ENCODE measurements at regions not wholly inside any gene's neighbourhood (a gene's known extent, or its start where the extent isn't known, plus 50 kb on each side); places are given as distances from the start of the nearest gene placed in this dataset.

DNA sequence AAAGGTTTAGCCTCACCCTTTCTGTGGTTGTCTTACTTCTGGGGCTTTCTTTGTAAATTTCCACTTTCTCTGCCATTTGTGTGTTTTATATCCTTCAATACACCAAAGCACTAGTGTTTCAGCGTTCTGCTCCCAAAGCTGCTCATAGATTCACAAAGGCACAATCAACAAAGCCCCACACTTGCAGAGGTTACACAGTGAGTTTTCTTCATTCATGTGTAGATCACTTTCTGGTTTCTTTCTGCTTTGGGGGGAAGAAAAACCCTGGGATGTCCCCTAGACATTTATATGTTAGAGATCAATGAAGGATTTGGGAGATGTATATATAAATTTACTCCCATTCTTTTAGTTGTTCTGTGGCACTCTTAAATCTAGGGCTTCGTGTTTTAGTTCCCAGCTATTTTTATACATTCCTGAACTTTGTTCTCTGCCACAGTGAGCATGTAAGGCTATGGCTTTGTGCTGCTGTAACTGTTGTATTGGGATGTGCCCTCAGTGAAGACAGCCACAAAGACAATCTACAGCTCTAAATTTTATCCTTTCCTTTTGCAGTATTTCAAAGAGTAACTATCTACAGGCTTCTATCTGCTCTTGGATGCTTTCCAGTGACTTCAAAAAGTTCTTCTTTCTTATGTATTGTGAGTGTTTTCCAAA is 636.5 kb downstream of the ZBBX start:
- Histone ChIP-seq H3K27me3 (no peaks in the 10 kb centered on the region), H3K9me3 (no peaks in the 10 kb centered on the region), H3K27ac (replicated peaks in 1 of 4) (no peak overlapping the region), H3K4me1 (no peaks in the 10 kb centered on the region), H3K4me3 (no peak overlapping the region), H3K36me3 (no peaks in the 10 kb centered on the region)
- 38% methylated on average over 2 of the region's 2 CpGs for WGBS
- no peak for DNase-seq (ENCODE audit: extremely low spot score)
- intact Hi-C loops (cut with DNase I), result no loop called here
- TF ChIP-seq POLR2AphosphoS5 (IDR thresholded peaks at IDR 0.05) (no peak), EP300 (IDR thresholded peaks at IDR 0.05) (no peak), POLR2A (IDR thresholded peaks at IDR 0.05; ENCODE audit: low read depth) (no peak)
- TF ChIP-seq, protein P1, sequence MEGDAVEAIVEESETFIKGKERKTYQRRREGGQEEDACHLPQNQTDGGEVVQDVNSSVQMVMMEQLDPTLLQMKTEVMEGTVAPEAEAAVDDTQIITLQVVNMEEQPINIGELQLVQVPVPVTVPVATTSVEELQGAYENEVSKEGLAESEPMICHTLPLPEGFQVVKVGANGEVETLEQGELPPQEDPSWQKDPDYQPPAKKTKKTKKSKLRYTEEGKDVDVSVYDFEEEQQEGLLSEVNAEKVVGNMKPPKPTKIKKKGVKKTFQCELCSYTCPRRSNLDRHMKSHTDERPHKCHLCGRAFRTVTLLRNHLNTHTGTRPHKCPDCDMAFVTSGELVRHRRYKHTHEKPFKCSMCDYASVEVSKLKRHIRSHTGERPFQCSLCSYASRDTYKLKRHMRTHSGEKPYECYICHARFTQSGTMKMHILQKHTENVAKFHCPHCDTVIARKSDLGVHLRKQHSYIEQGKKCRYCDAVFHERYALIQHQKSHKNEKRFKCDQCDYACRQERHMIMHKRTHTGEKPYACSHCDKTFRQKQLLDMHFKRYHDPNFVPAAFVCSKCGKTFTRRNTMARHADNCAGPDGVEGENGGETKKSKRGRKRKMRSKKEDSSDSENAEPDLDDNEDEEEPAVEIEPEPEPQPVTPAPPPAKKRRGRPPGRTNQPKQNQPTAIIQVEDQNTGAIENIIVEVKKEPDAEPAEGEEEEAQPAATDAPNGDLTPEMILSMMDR (IDR thresholded peaks at IDR 0.05), result no peak

- intact Hi-C loops (cut with DNase I), result no loop called here
- Histone ChIP-seq H3K27ac (replicated peaks in 1 of 4) (no peak overlapping the region), H3K36me3 (no peaks in the 10 kb centered on the region), H3K4me3 (no peak overlapping the region), H3K27me3 (no peaks in the 10 kb centered on the region), H3K9me3 (no peaks in the 10 kb centered on the region), H3K4me1 (no peaks in the 10 kb centered on the region)
- TF ChIP-seq POLR2AphosphoS5 (IDR thresholded peaks at IDR 0.05) (no peak), POLR2A (IDR thresholded peaks at IDR 0.05; ENCODE audit: low read depth) (no peak), EP300 (IDR thresholded peaks at IDR 0.05) (no peak)
- TF ChIP-seq, protein P1 (IDR thresholded peaks at IDR 0.05), result no peak
- 93% methylated on average over 3 of the region's 3 CpGs for WGBS
- no peak for DNase-seq (ENCODE audit: extremely low spot score)
These were observed 645.4 kb downstream of the ZBBX start for GRCh38 chr3:166734734-166735133.

DNA sequence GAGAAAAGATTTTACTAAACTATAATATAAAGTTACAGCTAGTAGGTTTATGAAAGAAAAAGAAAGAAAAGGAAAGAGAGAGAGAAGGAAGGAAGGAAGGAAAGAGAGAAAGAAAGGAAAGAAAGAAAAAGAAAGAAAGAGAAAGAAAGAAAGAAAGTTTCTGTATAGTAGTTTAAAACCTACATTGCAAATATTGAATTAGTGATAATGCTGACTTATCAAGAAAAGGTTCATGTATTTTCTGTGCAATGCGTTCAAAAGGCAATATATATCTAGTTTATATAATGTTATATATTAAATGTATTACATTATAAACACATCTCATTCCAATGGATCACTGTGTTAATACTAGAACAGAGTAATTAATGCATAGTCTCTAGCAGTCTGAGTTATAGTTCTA is 648.4 kb downstream of the ZBBX start:
- Histone ChIP-seq H3K4me3 (no peak overlapping the region), H3K36me3 (no peaks in the 10 kb centered on the region), H3K9me3 (no peaks in the 10 kb centered on the region), H3K27ac (replicated peaks in 1 of 4) (no peak overlapping the region), H3K27me3 (no peaks in the 10 kb centered on the region), H3K4me1 (no peaks in the 10 kb centered on the region)
- 86% methylated on average over 1 of the region's 1 CpG for WGBS
- DNase-seq (ENCODE audit: extremely low spot score), result no peak
- intact Hi-C loops (cut with DNase I), result no loop called here
- TF ChIP-seq POLR2A (IDR thresholded peaks at IDR 0.05; ENCODE audit: low read depth) (no peak), POLR2AphosphoS5 (IDR thresholded peaks at IDR 0.05) (no peak), EP300 (IDR thresholded peaks at IDR 0.05) (no peak)
- TF ChIP-seq, protein P1 (IDR thresholded peaks at IDR 0.05), result no peak

DNA sequence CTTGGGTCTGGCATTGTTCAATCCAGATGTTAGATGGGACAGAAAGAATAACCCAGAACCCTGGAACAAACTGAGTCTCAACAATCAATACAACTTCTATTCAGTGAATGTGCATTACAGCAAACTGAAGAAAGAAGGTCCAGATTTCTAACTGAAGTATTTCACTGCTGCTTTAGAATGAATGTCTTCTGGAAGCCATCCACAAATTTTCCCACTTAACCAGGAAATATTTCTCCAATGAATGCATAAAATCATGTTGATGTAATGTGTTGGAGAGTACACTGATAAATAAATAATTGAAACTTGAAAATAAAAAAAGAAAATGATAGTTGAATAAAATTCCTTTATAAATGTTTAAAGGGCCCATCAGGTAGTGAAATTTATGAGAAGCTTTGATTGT is 658.6 kb downstream of the ZBBX start:
- Histone ChIP-seq H3K27ac (replicated peaks in 1 of 4) (no peak overlapping the region), H3K27me3 (no peaks in the 10 kb centered on the region), H3K36me3 (no peaks in the 10 kb centered on the region), H3K9me3 (no peaks in the 10 kb centered on the region), H3K4me3 (no peak overlapping the region), H3K4me1 (no peaks in the 10 kb centered on the region)
- intact Hi-C loops (cut with DNase I), result no loop called here
- TF ChIP-seq POLR2A (IDR thresholded peaks at IDR 0.05; ENCODE audit: low read depth), result no peak
- no peak for TF ChIP-seq POLR2AphosphoS5 (IDR thresholded peaks at IDR 0.05)
- TF ChIP-seq EP300 (IDR thresholded peaks at IDR 0.05), result no peak
- TF ChIP-seq, protein P1 (IDR thresholded peaks at IDR 0.05), result no peak
- no peak for DNase-seq (ENCODE audit: extremely low spot score)

GRCh38 chr3:166714206-166714605 is 665.9 kb downstream of the ZBBX start:
- H3K27ac ChIP-seq (replicated peaks in 1 of 4), result no peak overlapping the region
- no peak for DNase-seq (ENCODE audit: extremely low spot score)
- H3K36me3 ChIP-seq, result no peaks in the 10 kb centered on the region
- TF ChIP-seq EP300 (IDR thresholded peaks at IDR 0.05), result no peak
- TF ChIP-seq, protein P1 (IDR thresholded peaks at IDR 0.05), result no peak
- TF ChIP-seq POLR2AphosphoS5 (IDR thresholded peaks at IDR 0.05), result no peak
- TF ChIP-seq POLR2A (IDR thresholded peaks at IDR 0.05; ENCODE audit: low read depth), result no peak
- WGBS, result 51% methylated on average over 4 of the region's 4 CpGs
- intact Hi-C loops (cut with DNase I), result no loop called here
- no peak overlapping the region for H3K4me3 ChIP-seq
- H3K27me3 ChIP-seq, result no peaks in the 10 kb centered on the region
- no peaks in the 10 kb centered on the region for H3K4me1 ChIP-seq
- no peaks in the 10 kb centered on the region for H3K9me3 ChIP-seq

Data from esophagus muscularis mucosa (tissue), 4 donors.